Upper lobe of left lung (tissue), 4 donors: ENCODE measurements at regions not wholly inside any gene's neighbourhood (a gene's known extent, or its start where the extent isn't known, plus 50 kb on each side); places are given as distances from the start of the nearest gene placed in this dataset.

Experiments
- CTCF ChIP-seq, 6 experiments: fragments of 450-650 bp in 4 of 6; fragments of 200-600 bp in 2 of 6; sonication (generic) in 2 of 6; IDR thresholded peaks; one replicate each; pipeline ENCODE4 v1.5.1; 2016 to 2019; ENCODE audit warnings: antibody characterized with exemption in 6 of 6
- EP300 ChIP-seq, 4 donors: sonication (generic); formaldehyde crosslinking; IDR thresholded peaks; one replicate each; pipeline ENCODE4 v1.5.1; 2017; ENCODE audit warnings: antibody characterized with exemption in 4 of 4, control low read depth in 2 of 4
- POLR2A ChIP-seq, 4 donors: fragments of 450-650 bp; IDR thresholded peaks; one replicate each; pipeline ENCODE4 v1.5.1; 2016 to 2017; ENCODE audit warnings: antibody characterized with exemption in 4 of 4, mild to moderate bottlenecking in 2 of 4

- TF ChIP-seq EP300 (IDR thresholded peaks at IDR 0.05), result no peak
- no peak for TF ChIP-seq POLR2A (IDR thresholded peaks at IDR 0.05)
- TF ChIP-seq CTCF (IDR thresholded peaks at IDR 0.05), result no peak
Observed at GRCh38 chr11:106333678-106334077, 256.2 kb downstream of the AASDHPPT start.
